Transverse colon (tissue), 4 donors: ENCODE measurements at regions not wholly inside any gene's neighbourhood (a gene's known extent, or its start where the extent isn't known, plus 50 kb on each side); places are given as distances from the start of the nearest gene placed in this dataset.
A peak's percentile ranks its signal among the peaks of the same experiment; 100 is the strongest.

Experiments
- DNase-seq: peaks from one replicate; pipeline ENCODE4 v3.0.0-alpha.2; 2019
- H3K27ac ChIP-seq, 4 donors: fragments of 200-600 bp; sonication (generic); 2 replicates each; pipeline ENCODE4 v1.5.1; 2016 to 2018; ENCODE audit warnings: inconsistent platforms in 4 of 4
- H3K27me3 ChIP-seq: fragments of 200-600 bp; sonication (generic); 2 replicates; pipeline ENCODE4 v1.5.1; 2017; ENCODE audit warnings: inconsistent platforms
- H3K36me3 ChIP-seq, 4 donors: fragments of 200-600 bp; sonication (generic); 2 replicates each; pipeline ENCODE4 v1.5.1; 2017 to 2019; ENCODE audit warnings: inconsistent platforms in 4 of 4
- H3K4me1 ChIP-seq, 4 donors: fragments of 200-600 bp; sonication (generic); 2 replicates each; pipeline ENCODE4 v1.5.1; 2017 to 2020; ENCODE audit warnings: inconsistent platforms in 4 of 4
- H3K4me3 ChIP-seq, 4 donors: fragments of 200-600 bp; sonication (generic); 1 replicate in 1 of 4; 2 replicates in 3 of 4; pipeline versions ENCODE4 v1.5.1 to v1.6.1; 2017 to 2019; ENCODE audit warnings: inconsistent platforms in 4 of 4
- H3K9me3 ChIP-seq, 2 donors: fragments of 200-600 bp; sonication (generic); 2 replicates each; pipeline ENCODE4 v1.5.1; 2017 to 2019; ENCODE audit warnings: inconsistent platforms in 2 of 2
- CTCF ChIP-seq, 5 experiments: fragments of 200-600 bp in 3 of 5; fragments of 450-650 bp in 2 of 5; sonication (generic) in 3 of 5; IDR thresholded peaks; 1 replicate in 2 of 5; 2 replicates in 3 of 5; pipeline ENCODE4 v1.5.1; 2016 to 2017; ENCODE audit warnings: antibody characterized with exemption in 5 of 5, inconsistent platforms in 3 of 5, mild to moderate bottlenecking in 2 of 5, moderate library complexity in 1 of 5
- EP300 ChIP-seq: sonication (generic); formaldehyde crosslinking; IDR thresholded peaks from one replicate; pipeline ENCODE4 v1.6.1; 2017; ENCODE audit warnings: antibody characterized with exemption, low read depth
- POLR2A ChIP-seq: fragments of 450-650 bp; IDR thresholded peaks from one replicate; pipeline ENCODE4 v1.6.1; 2016; ENCODE audit warnings: antibody characterized with exemption, mild to moderate bottlenecking, moderate library complexity
- POLR2AphosphoS5 ChIP-seq, 3 donors: sonication (generic); formaldehyde crosslinking; IDR thresholded peaks; one replicate each; pipeline ENCODE4 v1.6.1; 2016; ENCODE audit warnings: antibody characterized with exemption in 3 of 3
- WGBS, 2 donors: methylation state at CpG; one replicate each; pipeline ENCODE4 v1.1.5; 2018; ENCODE audit warnings: low coverage in 1 of 2; 5-methylcytosine and 5-hydroxymethylcytosine counted together
- in situ Hi-C, 4 donors: fragments of 200-750 bp; cut with MboI; loops; one replicate each; pipeline versions ENCODE4 v1.15.0 to v1.15.1; 2017; ENCODE audit warnings: low sequenced_read_pairs in 3 of 4, low pct_ligation_motif_present in 1 of 4, low pct_unique_long_range_greater_than_20kb in 1 of 4
- intact Hi-C: fragments of 100-400 bp; cut with DNase I; formaldehyde crosslinking; loops from one replicate; pipeline ENCODE4 v1.15.1; 2023; ENCODE audit warnings: low total_unique reads

GRCh38 chr20:19120011-19120410 lies 92.4 kb upstream of the SLC24A3 start:
- intact Hi-C loops, result no loop called here
- Histone ChIP-seq H3K9me3 (no peaks in the 10 kb centered on the region), H3K27me3 (no peaks in the 10 kb centered on the region), H3K36me3 (no peaks in the 10 kb centered on the region), H3K4me1 (peaks cover 0 to 26% (median 12%) of the 10 kb centered on the region in 4 donors), H3K4me3 (no peak overlapping the region), H3K27ac (peak overlapping the region in 3 of 4 donors; percentile 18 to 57 (median 57))
- no peak for DNase-seq
- 89 to 100% methylated on average over 3 to 9 of the region's 9 CpGs for WGBS, 2 donors
- in situ Hi-C loops, result no loop called here
- TF ChIP-seq EP300 (no peak), POLR2AphosphoS5 (IDR thresholded peaks at IDR 0.05) (no peak), POLR2A (no peak), CTCF (IDR thresholded peaks at IDR 0.05) (no peak)

GRCh38 chr20:19120569-19120968 lies 91.9 kb upstream of the SLC24A3 start:
- Histone ChIP-seq H3K27ac (peak overlapping the region; percentile 33 to 60 (median 57)), H3K36me3 (no peaks in the 10 kb centered on the region), H3K9me3 (no peaks in the 10 kb centered on the region), H3K4me1 (peaks cover 0 to 26% (median 12%) of the 10 kb centered on the region in 4 donors), H3K4me3 (no peak overlapping the region), H3K27me3 (no peaks in the 10 kb centered on the region)
- no peak for DNase-seq
- WGBS, 2 donors, result 23 to 25% methylated on average over 4 of the region's 4 CpGs
- in situ Hi-C loops (no loop called here), intact Hi-C loops (no loop called here)
- no peak for TF ChIP-seq POLR2A
- no peak for TF ChIP-seq EP300
- no peak for TF ChIP-seq CTCF (IDR thresholded peaks at IDR 0.05)
- TF ChIP-seq POLR2AphosphoS5 (IDR thresholded peaks at IDR 0.05), result peak in 1 of 3 donors; percentile 30

- Histone ChIP-seq H3K27me3 (no peaks in the 10 kb centered on the region), H3K9me3 (no peaks in the 10 kb centered on the region), H3K27ac (peak overlapping the region; percentile 33 to 60 (median 57)), H3K4me1 (peaks cover 0 to 26% (median 12%) of the 10 kb centered on the region in 4 donors), H3K4me3 (no peak overlapping the region), H3K36me3 (no peaks in the 10 kb centered on the region)
- TF ChIP-seq CTCF (IDR thresholded peaks at IDR 0.05), result peak in 2 of 5 experiments; percentile 13 to 20
- no peak for TF ChIP-seq POLR2AphosphoS5 (IDR thresholded peaks at IDR 0.05)
- in situ Hi-C loops, result no loop called here
- whole genome bisulfite sequencing, 2 donors, result 48 to 49% methylated on average over 3 of the region's 3 CpGs
- peak; percentile 45 for DNase-seq
- intact Hi-C loops, result no loop called here
These were observed 91.0 kb upstream of the SLC24A3 start for GRCh38 chr20:19121463-19121862.

GRCh38 chr20:19121916-19122315 lies 90.5 kb upstream of the SLC24A3 start:
- intact Hi-C loops (no loop called here), in situ Hi-C loops (no loop called here)
- H3K9me3 ChIP-seq, result no peaks in the 10 kb centered on the region
- no peak for DNase-seq
- no peak for TF ChIP-seq EP300
- TF ChIP-seq POLR2A, result no peak
- H3K4me1 ChIP-seq, result peaks cover 0 to 26% (median 12%) of the 10 kb centered on the region in 4 donors
- H3K27ac ChIP-seq, result peak overlapping the region in 1 of 4 donors; percentile 57
- H3K27me3 ChIP-seq, result no peaks in the 10 kb centered on the region
- H3K4me3 ChIP-seq, result no peak overlapping the region
- H3K36me3 ChIP-seq, result no peaks in the 10 kb centered on the region

- Histone ChIP-seq H3K9me3 (no peaks in the 10 kb centered on the region), H3K36me3 (no peaks in the 10 kb centered on the region), H3K27ac (no peak overlapping the region), H3K4me3 (no peak overlapping the region), H3K27me3 (no peaks in the 10 kb centered on the region), H3K4me1 (peaks cover 0 to 26% (median 12%) of the 10 kb centered on the region in 4 donors)
- no peak for DNase-seq
- intact Hi-C loops (no loop called here), in situ Hi-C loops (no loop called here)
- TF ChIP-seq POLR2A (no peak), POLR2AphosphoS5 (IDR thresholded peaks at IDR 0.05) (no peak), EP300 (no peak), CTCF (IDR thresholded peaks at IDR 0.05) (no peak)
These were observed 90.0 kb upstream of the SLC24A3 start for GRCh38 chr20:19122395-19122794.
